Rectal smooth muscle tissue (tissue), 1 donor: ENCODE measurements at regions not wholly inside any gene's neighbourhood (a gene's known extent, or its start where the extent isn't known, plus 50 kb on each side); places are given as distances from the start of the nearest gene placed in this dataset.

Experiments used
- H3K27ac ChIP-seq: one replicate; pipeline ENCODE4 v1.7.0; 2013; ENCODE audit warnings: low read depth, low read length, inconsistent platforms
- H3K27me3 ChIP-seq: one replicate; pipeline ENCODE4 v1.7.0; 2013; ENCODE audit warnings: low read length; ENCODE audit not compliant: control insufficient read depth, insufficient read depth
- H3K36me3 ChIP-seq: one replicate; pipeline ENCODE4 v1.7.0; 2013; ENCODE audit warnings: low read length; ENCODE audit not compliant: control insufficient read depth, insufficient read depth
- H3K4me1 ChIP-seq: one replicate; pipeline ENCODE4 v1.7.0; 2013; ENCODE audit warnings: low read length; ENCODE audit not compliant: control insufficient read depth, insufficient read depth
- H3K4me3 ChIP-seq: one replicate; pipeline ENCODE4 v1.7.0; 2013; ENCODE audit warnings: low read length
- H3K9ac ChIP-seq: one replicate; pipeline ENCODE4 v1.7.0; 2013; ENCODE audit warnings: low read length

GRCh38 chr18:22856870-22857269, 76.3 kb upstream of the RBBP8 start:
- H3K36me3 ChIP-seq: no peaks in the 10 kb centered on the region
- no peaks in the 10 kb centered on the region for H3K4me1 ChIP-seq
- H3K27ac ChIP-seq: no peak overlapping the region
- no peak overlapping the region for H3K9ac ChIP-seq
- no peaks in the 10 kb centered on the region for H3K27me3 ChIP-seq
- H3K4me3 ChIP-seq: no peak overlapping the region

- H3K4me3 ChIP-seq: no peak overlapping the region
- H3K27me3 ChIP-seq: no peaks in the 10 kb centered on the region
- H3K27ac ChIP-seq: no peak overlapping the region
- H3K36me3 ChIP-seq: no peaks in the 10 kb centered on the region
- no peaks in the 10 kb centered on the region for H3K4me1 ChIP-seq
- H3K9ac ChIP-seq: no peak overlapping the region
Measured at GRCh38 chr18:22858121-22858520, 75.0 kb upstream of the RBBP8 start.

GRCh38 chr18:22860807-22861206, 72.3 kb upstream of the RBBP8 start:
- Histone ChIP-seq H3K9ac (no peak overlapping the region), H3K4me1 (no peaks in the 10 kb centered on the region), H3K27ac (no peak overlapping the region), H3K36me3 (no peaks in the 10 kb centered on the region), H3K4me3 (no peak overlapping the region), H3K27me3 (no peaks in the 10 kb centered on the region)

DNA sequence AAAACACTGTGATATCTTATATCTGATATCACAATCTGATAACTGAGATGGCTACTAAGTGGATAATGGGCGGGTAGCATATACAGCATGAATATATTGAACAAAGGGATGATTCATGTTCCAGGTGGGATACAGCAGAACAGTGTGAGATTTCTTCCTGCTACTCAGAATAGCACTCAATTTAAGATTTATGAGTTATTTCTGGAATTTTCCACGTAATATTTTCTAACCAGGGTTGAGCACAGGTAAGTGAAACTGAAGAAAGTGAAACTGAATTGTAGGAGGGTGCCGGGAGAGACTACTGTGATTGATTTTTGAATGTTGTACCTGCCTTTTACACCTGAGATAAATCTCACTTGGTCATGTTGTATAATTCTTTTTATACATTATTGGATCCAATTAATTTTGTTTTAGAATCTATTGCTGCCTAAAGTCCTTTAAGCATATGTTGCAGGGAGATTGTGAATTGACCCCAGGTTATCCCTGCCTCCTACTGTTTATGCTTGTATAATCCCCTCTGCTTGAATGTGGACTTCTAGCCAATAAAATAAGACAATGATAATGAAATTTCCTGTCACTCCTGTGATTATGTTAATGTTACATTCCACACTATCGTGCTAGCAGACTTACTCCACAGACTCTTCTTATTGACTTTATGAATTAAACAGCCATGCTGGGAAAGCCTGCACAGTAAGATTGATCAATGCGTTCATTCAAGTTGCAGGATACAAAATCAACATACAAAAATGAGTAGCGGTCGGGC, 67.6 kb upstream of the RBBP8 start:
- H3K4me3 ChIP-seq: no peak overlapping the region
- H3K36me3 ChIP-seq: no peaks in the 10 kb centered on the region
- no peaks in the 10 kb centered on the region for H3K4me1 ChIP-seq
- no peak overlapping the region for H3K27ac ChIP-seq
- no peaks in the 10 kb centered on the region for H3K27me3 ChIP-seq
- H3K9ac ChIP-seq: no peak overlapping the region

DNA sequence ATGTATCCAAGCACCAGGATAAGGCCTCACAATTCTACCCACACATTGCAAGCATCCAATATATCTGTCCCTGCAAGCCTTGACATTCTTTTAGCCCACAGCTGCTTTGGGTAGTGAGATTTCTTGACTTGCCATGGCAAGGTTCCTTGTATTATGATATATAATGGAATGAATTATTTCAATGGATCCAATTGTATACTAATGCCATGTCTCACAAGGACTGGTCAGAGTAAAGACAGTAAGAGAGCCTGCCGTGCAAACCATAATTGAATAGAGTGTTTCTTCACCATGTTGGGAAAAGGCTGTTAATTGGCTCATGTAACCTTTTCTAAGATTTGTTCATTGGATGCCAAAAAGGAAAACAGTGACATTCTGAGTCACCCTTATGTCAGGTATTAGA, 64.3 kb upstream of the RBBP8 start:
- Histone ChIP-seq H3K36me3 (no peaks in the 10 kb centered on the region), H3K4me1 (no peaks in the 10 kb centered on the region), H3K27ac (no peak overlapping the region), H3K9ac (no peak overlapping the region), H3K4me3 (no peak overlapping the region), H3K27me3 (no peaks in the 10 kb centered on the region)

GRCh38 chr18:22871809-22872525, 61.2 kb upstream of the RBBP8 start:
- no peak overlapping the region for H3K27ac ChIP-seq
- H3K9ac ChIP-seq: no peak overlapping the region
- no peak overlapping the region for H3K4me3 ChIP-seq
- no peaks in the 10 kb centered on the region for H3K36me3 ChIP-seq
- H3K27me3 ChIP-seq: no peaks in the 10 kb centered on the region
- no peaks in the 10 kb centered on the region for H3K4me1 ChIP-seq

DNA sequence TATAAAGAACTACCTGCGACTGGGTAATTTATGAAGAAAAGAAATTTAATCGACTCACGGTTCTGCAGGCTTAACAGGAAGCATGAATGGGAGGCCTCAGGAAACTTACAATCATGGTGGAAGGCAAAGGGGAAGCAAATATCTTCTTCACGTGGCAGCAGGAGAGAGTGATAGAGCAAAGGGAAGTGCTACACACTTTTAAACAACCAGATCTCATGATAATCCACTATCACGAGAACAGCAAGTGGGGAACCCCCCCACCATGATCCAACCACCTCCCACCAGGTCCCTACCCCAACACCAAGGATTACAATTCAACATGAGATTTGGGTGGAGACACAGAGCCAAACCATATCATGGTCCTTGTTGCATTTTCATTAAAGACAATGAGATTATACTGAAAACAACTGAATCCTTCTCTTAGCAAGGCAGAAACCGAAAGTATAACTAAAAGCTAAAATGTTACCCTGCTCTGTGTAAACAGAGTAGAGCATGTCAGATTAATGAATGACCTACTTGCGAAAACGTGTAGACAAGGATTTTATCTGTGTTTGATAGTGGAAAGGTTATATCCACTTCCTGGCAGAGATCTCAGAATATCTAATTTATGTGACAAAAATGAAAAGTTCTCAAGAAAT, 60.1 kb upstream of the RBBP8 start:
- no peak overlapping the region for H3K27ac ChIP-seq
- H3K36me3 ChIP-seq: no peaks in the 10 kb centered on the region
- no peaks in the 10 kb centered on the region for H3K27me3 ChIP-seq
- H3K4me1 ChIP-seq: no peaks in the 10 kb centered on the region
- no peak overlapping the region for H3K9ac ChIP-seq
- peak overlapping the region; percentile 20 for H3K4me3 ChIP-seq

DNA sequence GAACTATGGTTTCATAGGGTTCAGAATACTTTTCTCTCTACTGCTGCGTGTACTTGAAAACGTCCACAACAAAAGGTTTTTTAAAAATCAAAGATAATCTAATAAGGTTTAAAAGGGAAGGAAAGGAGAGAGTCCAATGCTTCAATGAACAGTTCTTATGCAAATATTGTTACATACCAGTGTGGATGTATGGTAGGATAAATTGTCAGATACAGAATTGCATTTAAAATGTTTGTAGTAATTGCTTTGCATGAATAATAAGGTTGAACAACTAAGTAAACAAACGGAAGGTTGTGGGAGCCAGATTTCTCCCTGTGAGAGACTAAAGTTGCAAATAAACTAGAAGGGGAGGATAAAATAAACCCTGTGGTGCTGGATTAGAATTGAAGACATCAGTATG, 53.8 kb upstream of the RBBP8 start:
- no peaks in the 10 kb centered on the region for H3K36me3 ChIP-seq
- no peak overlapping the region for H3K27ac ChIP-seq
- no peak overlapping the region for H3K9ac ChIP-seq
- no peaks in the 10 kb centered on the region for H3K4me1 ChIP-seq
- no peak overlapping the region for H3K4me3 ChIP-seq
- H3K27me3 ChIP-seq: no peaks in the 10 kb centered on the region

DNA sequence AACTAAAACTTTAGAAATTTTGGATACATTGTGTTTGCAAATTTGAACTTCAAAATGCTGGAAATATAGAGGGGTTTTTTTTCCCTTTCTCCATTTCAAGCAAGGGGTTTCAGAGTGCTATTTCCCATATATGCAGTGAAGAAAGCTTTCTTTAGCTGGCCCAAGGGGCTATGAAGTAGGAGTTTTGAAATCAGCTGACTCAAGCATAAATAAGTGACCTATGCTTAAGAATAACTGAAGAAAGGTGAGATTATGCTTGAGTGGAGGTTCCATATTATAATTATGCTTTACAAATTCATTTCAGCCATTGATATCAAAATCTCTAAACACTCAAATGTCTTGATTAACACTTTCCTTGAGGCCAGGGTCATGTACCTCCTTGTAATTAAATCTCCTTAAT, 51.0 kb upstream of the RBBP8 start:
- no peak overlapping the region for H3K9ac ChIP-seq
- no peak overlapping the region for H3K27ac ChIP-seq
- H3K4me3 ChIP-seq: no peak overlapping the region
- H3K36me3 ChIP-seq: no peaks in the 10 kb centered on the region
- H3K4me1 ChIP-seq: no peaks in the 10 kb centered on the region
- no peaks in the 10 kb centered on the region for H3K27me3 ChIP-seq

DNA sequence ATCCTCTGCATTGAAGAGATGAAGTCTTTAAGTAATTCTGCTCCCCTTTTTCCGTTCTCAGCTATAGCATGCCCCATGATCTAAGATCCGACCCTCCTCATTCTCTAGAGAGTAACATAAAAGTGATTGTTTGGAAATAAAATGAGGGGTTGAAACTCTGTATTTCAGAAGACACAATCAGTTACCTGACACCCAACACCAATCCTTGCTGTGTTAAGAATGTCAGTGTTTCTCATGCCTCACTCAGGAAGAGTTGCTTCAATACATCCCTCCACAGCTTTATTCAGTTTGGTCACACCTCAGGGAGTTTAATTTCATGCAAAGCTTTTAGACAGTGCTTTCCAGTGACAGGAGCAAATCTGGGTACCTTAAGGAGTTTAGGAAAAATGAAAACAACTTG, 49.9 kb upstream of the RBBP8 start:
- Histone ChIP-seq H3K27me3 (no peaks in the 10 kb centered on the region), H3K27ac (no peak overlapping the region), H3K9ac (no peak overlapping the region), H3K36me3 (no peaks in the 10 kb centered on the region), H3K4me3 (no peak overlapping the region), H3K4me1 (no peaks in the 10 kb centered on the region)
